ENCODE measurements at regions not wholly inside any gene's neighbourhood (a gene's known extent, or its start where the extent isn't known, plus 50 kb on each side); places are given as distances from the start of the nearest gene placed in this dataset.

DNA sequence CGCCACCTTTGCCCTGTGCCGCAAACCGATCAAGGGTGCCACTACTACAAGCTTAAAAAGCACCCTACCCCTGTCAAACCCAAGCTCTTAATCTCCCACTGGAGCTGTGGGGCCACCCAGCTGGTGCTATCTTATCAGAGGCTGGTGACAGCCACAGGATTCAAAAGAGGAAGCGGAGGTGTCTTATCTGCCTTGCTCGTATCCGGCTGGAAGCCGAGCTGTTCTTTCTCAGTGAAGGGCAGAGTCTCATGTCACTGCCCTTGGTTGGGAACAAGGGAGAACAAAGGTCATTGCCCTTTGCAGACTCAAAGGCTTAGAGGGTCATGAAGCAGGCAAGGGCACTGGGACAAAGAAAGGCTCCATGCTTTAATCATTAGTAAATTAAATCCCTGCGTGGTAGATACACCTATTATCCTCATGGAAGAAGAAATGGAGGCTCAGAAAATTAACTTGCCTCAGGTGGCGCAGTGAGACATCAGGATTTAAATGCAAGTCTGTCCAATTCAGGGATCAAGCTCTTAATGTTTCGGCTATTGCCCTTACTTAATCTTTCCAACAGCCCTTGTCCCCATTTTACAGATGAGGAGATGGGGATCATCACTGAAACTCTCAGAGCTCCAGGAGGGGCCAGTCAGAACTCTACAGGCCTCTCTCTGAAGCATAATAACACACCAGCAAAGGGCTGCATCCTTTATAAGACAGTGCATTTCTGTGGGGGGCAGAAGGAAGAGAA is 360.0 kb upstream of the PROK2 start:
- no peak for DNase-seq

DNA sequence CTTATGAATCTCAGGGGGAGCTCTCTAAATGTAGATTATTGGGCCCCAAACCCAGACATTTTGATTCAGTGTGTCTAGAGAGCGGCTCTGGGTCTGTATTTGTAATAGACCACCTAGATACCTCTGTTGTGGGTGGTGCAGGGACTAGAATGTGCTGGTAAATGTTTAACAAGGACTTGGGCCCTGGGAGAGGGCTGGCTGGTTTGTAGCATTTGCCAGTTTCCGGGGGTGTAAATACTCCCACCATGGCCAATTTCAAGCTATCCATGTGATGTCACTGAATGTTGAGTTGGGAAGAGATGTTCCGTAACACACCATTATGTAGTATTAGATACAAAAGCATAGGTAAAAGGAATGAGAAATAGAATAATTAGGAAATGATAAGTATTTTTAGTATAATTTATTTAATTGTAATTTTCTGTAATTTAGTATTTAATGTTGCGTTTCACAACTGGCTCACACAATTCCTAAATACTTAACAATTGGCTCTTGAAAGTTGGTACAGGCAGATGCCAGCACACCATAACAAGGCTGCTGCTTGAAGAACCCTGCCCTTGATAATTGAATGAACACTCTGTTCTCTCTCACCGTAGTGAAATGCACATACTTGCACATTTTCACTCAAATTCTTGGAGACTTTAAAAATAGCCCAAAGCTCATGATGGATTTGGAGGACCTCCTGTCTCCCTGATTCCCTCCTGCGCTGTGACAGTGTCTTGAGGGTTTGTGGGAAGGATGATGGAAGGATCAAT is 359.2 kb upstream of the PROK2 start:
- no peak for DNase-seq

GRCh38 chr3:72143322-72143721 is 358.4 kb upstream of the PROK2 start:
- no peak for DNase-seq

GRCh38 chr3:72142028-72142427 is 357.1 kb upstream of the PROK2 start:
- DNase-seq = no peak

DNA sequence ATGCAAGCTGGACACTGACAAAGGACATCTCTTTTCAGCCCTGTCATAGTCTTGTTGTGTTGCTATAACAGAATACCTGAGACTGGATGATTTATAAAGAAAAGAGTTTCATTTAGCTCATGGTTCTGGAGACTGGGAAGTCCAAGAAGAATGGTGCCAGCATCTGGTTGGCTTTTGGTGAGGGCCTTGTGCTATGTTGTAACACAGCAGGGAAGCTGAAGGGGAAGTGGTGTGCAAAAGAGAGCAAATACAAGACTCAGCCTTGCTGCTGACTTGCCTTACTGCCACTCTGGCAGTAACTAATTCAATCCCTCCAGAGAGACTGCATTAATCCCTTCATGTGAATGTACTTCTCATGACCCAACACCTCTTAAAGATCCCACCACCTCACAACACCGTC is 356.3 kb upstream of the PROK2 start:
- DNase-seq = no peak

DNA sequence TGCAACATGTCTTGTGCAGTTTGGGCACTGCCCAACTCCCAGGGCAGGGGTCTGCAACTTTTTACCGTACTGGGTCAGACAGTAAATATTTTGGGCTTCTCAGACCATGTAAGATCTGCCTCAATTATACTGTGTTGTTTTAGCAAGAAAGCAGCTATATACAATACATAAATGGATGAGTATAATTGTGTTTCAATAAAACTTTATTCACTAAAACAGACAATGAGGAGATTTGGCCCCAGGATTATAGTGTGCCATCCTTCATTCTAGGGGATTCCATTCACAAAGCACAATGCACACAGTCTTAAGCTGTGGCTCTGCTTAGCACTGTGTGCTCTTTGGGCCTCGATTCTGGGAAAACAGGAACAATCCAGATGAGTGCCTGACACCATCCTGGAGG is 354.4 kb upstream of the PROK2 start:
- no peak for DNase-seq

DNA sequence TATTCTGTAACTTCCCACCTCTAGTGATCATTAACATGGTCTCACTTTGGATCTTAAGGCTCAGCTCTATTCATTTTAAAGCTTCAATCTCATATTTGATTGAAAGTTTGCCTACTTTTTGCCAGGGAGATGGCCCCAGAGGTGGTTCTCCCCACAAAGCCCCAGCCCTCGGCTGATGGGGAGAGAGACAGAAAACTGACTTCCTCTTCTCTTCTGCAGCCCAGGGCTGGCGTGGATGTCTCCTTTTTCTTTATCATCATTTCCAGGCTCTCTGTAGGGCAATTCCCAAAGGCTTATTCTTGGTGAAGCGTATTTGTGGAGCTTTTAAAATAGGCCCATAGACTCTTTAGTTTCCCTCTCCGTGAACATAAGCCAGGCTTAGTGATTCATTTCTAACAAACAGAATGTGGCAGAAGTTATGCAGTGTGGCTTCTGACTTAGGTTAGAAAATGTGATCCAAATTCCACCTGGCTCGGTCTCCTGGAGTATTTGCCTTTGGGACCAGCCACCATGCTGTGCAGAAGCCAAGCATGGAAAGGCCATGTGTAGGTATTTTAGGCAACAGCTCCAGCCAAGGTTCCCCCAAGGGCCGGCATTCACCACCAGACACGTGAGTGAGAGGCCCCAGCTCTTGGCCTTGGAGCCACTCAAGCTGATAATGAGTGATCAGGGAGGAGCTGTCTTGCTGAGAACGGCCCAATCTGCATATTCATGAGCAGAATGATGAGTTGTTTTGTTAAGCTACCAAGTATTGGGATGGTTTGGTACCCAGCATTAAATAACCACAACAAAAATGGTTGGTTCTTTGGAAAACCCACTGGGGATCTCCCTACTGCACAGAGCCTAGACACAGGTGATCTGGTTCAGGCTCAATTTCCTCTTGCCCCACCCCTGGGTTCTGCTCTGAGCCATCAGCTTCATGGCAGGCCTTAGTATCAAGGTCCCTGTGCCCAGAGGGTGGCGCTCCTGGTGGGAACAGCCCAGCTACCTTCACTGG is 353.2 kb upstream of the PROK2 start:
- DNase-seq = no peak

- DNase-seq = no peak
Observed at GRCh38 chr3:72135636-72136035, 350.7 kb upstream of the PROK2 start.

DNA sequence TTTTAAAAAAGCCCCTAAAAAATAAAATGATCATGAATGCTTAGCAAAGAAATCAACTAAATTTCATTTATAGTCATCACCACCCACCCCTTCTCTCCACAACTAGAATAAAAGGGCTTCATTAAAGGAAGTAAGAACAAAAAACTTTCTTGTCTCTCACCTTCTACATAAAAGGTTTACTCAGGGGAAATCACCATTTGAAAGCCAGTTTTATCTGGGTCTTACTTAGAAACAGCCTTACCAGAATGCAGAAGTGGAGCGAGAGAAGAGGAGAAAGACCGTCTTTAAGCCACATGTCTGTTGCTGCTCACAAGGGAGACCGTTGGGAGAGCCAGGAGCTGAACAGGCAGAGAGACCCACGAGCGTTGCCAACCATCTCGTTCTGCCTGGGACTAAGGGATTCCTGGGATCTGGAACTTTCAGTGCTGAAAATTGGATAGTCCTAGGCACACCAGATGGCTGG is 350.1 kb upstream of the PROK2 start:
- DNase-seq = no peak

GRCh38 chr3:72133329-72134011 is 348.5 kb upstream of the PROK2 start:
- DNase-seq = no peak

DNA sequence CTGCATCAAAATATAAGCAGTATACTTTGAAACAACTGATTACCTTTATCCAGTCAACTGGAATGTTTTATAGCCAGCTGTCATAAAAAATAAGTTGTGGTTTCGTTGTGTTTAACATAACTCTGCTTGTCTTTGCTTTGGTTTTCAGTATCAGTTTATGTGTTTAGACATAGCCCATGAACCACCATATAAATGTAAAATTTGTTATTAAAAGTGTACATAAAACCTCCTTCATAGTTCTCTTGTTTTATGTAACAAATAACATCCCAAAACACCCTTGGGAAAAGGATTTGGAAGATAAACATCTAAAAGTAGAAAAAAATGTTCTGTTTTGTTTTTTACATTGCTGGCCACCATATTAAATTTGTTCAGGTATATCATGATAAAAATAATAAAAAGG is 347.0 kb upstream of the PROK2 start:
- DNase-seq = no peak

- DNase-seq = no peak
Observed at GRCh38 chr3:72130565-72130964, 345.6 kb upstream of the PROK2 start.

DNA sequence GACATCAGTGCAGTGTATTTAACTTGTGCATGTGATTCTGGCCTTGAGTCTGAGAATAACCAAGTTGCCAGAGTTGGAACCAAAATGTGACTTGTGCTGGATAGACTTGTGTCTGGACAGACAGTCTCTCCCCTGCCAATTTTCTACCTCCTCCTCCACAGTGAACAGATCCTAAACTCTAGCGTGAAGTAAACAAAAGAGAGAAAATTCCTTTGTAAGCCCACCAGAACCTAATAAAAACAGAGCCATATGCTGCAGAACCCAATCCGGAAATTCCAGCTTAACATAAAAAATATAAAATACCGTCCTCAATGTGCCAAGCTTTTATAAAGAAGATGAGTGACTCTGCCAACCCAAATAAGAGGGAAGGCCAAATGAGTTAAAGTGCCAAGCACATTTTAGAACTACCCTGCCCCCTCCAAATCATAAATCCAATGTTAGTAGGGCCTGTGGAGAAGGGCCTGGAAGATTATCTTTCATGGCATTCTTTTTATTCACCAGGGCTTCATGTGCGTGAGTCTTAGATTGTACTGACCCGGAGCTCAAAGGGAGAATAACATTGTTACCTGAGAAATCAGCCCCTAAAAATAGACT is 344.6 kb upstream of the PROK2 start:
- no peak for DNase-seq

GRCh38 chr3:72128921-72129320 is 344.0 kb upstream of the PROK2 start:
- no peak for DNase-seq

GRCh38 chr3:72127844-72128243 is 342.9 kb upstream of the PROK2 start:
- DNase-seq = no peak

DNA sequence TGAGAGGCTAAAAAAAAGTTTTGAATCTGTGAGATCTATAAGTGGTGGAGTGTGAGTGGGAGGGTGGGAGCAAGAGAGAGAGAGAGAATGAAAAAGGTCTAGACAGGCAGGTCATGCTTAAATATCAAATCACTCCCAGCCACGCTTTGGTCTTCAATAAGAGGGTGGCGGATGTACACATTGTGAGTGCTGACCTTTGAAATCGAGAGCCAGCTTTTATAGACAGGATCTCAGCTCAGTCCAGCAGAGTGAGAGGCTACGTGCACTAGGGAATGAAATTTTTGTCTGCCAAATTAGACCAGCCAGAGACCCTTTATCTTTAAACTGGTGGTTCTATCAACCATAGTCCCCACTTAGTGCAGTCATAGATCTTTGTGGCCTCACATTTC is 342.3 kb upstream of the PROK2 start:
- DNase-seq = no peak

- no peak for DNase-seq
Observed at GRCh38 chr3:72126441-72127223, 341.7 kb upstream of the PROK2 start.

GRCh38 chr3:72123908-72124441 is 339.0 kb upstream of the PROK2 start:
- peak; percentile 88 for DNase-seq

GRCh38 chr3:72120806-72121778 is 336.1 kb upstream of the PROK2 start:
- DNase-seq = no peak

GRCh38 chr3:72120039-72120438 is 335.1 kb upstream of the PROK2 start:
- DNase-seq = no peak

Measured in kidney glomerular epithelial cell (primary cell).